PFSK-1 (cell line): ENCODE measurements at regions not wholly inside any gene's neighbourhood (a gene's known extent, or its start where the extent isn't known, plus 50 kb on each side); places are given as distances from the start of the nearest gene placed in this dataset.

ENCODE experiments used
- FOXP2 ChIP-seq: optimal IDR thresholded peaks from 2 replicates; pipeline ENCODE3; 2011; ENCODE audit warnings: borderline replicate concordance, control low read depth, inconsistent platforms; ENCODE audit not compliant: insufficient read depth; ENCODE audit errors: extremely low read length, extremely low read depth
- POLR2AphosphoS5 ChIP-seq: IDR thresholded peaks from 2 replicates; pipeline ENCODE4 v1.6.1; 2012; ENCODE audit warnings: low read depth, mild to moderate bottlenecking, control low read depth, low read length, moderate library complexity
- SIN3A ChIP-seq: IDR thresholded peaks from 2 replicates; pipeline ENCODE4 v1.6.1; 2012; ENCODE audit warnings: mild to moderate bottlenecking, low read length, moderate library complexity, borderline replicate concordance; ENCODE audit not compliant: insufficient read depth
- TAF1 ChIP-seq: IDR thresholded peaks from 2 replicates; pipeline ENCODE4 v1.6.1; 2012; ENCODE audit warnings: low read length, control low read depth, borderline replicate concordance; ENCODE audit not compliant: insufficient read depth
- TF ChIP-seq, protein P1 (sequence below), 2 experiments: IDR thresholded peaks; 2 replicates each; pipeline versions ENCODE4 v1.6.1 to v1.8.0; 2011 to 2012; ENCODE audit warnings: low read depth in 2 of 2, low read length in 2 of 2, control low read depth in 1 of 2, inconsistent platforms in 1 of 2, mild to moderate bottlenecking in 1 of 2, moderate library complexity in 1 of 2; ENCODE audit not compliant: insufficient read depth in 1 of 2

DNA sequence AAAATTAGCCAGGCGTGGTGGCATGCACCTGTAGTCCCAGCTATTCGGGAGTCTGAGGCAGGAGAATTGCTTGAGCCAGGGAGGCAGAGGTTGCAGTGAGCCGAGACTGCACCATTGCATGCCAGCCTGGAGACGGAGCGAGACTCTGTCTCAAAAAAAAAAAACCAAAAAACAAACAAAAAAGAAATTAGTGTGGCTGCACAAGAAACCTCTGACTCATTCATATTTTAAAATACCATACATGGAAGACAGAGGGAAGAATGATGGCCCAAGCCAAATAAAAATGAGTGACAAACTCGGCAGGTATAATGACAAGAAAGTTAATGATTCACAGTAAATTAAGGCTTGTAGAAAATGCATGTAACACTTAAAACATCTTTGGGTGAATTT lies 875.8 kb downstream of the EPHA4 start:
- TF ChIP-seq, protein P1, sequence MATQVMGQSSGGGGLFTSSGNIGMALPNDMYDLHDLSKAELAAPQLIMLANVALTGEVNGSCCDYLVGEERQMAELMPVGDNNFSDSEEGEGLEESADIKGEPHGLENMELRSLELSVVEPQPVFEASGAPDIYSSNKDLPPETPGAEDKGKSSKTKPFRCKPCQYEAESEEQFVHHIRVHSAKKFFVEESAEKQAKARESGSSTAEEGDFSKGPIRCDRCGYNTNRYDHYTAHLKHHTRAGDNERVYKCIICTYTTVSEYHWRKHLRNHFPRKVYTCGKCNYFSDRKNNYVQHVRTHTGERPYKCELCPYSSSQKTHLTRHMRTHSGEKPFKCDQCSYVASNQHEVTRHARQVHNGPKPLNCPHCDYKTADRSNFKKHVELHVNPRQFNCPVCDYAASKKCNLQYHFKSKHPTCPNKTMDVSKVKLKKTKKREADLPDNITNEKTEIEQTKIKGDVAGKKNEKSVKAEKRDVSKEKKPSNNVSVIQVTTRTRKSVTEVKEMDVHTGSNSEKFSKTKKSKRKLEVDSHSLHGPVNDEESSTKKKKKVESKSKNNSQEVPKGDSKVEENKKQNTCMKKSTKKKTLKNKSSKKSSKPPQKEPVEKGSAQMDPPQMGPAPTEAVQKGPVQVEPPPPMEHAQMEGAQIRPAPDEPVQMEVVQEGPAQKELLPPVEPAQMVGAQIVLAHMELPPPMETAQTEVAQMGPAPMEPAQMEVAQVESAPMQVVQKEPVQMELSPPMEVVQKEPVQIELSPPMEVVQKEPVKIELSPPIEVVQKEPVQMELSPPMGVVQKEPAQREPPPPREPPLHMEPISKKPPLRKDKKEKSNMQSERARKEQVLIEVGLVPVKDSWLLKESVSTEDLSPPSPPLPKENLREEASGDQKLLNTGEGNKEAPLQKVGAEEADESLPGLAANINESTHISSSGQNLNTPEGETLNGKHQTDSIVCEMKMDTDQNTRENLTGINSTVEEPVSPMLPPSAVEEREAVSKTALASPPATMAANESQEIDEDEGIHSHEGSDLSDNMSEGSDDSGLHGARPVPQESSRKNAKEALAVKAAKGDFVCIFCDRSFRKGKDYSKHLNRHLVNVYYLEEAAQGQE (IDR thresholded peaks at IDR 0.05; ENCODE audit: insufficient read depth in 1 of 2, low read depth in 2 of 2, low read length in 2 of 2), result no peak
- TF ChIP-seq SIN3A (no peak), FOXP2 (no peak)

DNA sequence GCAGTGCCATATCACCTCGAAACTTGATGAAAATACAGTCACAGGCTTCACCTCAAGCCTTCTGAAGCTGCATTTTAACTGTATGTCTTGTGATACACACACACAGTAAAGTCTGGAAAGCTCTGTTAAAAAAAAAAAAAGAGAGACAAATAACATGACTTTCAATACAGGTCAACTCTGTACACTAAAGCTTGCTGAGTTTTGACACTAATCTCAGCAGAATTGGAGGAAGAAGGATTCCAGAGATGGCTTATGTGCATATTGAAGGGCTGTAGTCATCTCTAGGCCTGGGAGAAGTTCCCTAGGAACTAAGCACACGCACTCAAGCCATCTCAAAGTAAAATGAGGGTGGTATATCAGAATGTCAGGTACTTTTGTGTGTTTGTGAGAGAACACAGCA lies 875.1 kb downstream of the EPHA4 start:
- no peak for TF ChIP-seq POLR2AphosphoS5
- no peak for TF ChIP-seq FOXP2
- TF ChIP-seq SIN3A, result no peak
- TF ChIP-seq TAF1, result no peak
- TF ChIP-seq, protein P1 (IDR thresholded peaks at IDR 0.05; ENCODE audit: insufficient read depth in 1 of 2, low read depth in 2 of 2, low read length in 2 of 2), result no peak

DNA sequence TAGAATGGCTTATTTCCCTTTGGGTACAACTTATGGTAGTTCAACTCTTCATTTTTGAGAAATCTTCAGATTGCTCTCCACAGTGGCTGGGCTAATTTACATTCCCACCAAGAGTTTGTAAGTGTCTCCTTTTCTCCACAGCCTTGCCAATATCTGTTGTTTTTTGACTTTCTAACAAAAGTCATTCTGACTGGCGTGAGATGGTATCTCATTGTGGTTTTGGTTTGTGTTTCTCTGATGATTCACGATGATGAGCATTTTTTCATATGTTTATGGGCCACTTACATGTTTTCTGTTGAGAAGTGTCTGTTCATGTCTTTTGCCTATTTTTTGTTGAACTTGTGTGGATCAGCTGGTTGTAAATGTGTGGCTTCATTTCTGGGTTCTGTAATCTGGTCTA lies 871.0 kb downstream of the EPHA4 start:
- TF ChIP-seq FOXP2, result no peak
- TF ChIP-seq POLR2AphosphoS5, result no peak
- TF ChIP-seq SIN3A, result no peak
- TF ChIP-seq, protein P1 (IDR thresholded peaks at IDR 0.05; ENCODE audit: insufficient read depth in 1 of 2, low read depth in 2 of 2, low read length in 2 of 2), result no peak

DNA sequence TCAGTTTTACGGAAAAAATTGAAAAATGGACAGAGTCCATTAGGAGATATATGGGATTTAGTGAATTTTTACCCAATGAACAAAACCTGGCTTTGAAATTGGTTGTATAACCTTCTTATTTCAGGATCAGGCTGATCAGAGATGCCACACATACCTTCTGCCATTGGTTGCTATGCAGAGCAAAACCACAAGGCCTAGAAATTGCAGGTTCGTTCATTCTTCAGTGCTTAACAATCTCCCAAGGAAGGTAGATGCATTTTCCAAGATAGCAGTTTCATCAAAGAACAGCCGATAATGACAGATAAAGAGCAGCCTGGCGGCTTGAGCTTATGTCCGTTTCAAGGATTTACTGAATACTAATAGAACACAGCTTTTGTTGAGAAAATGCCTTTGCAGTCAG lies 868.8 kb downstream of the EPHA4 start:
- no peak for TF ChIP-seq SIN3A
- TF ChIP-seq, protein P1 (IDR thresholded peaks at IDR 0.05; ENCODE audit: insufficient read depth in 1 of 2, low read depth in 2 of 2, low read length in 2 of 2), result no peak
- no peak for TF ChIP-seq POLR2AphosphoS5
- no peak for TF ChIP-seq TAF1
- TF ChIP-seq FOXP2, result no peak

DNA sequence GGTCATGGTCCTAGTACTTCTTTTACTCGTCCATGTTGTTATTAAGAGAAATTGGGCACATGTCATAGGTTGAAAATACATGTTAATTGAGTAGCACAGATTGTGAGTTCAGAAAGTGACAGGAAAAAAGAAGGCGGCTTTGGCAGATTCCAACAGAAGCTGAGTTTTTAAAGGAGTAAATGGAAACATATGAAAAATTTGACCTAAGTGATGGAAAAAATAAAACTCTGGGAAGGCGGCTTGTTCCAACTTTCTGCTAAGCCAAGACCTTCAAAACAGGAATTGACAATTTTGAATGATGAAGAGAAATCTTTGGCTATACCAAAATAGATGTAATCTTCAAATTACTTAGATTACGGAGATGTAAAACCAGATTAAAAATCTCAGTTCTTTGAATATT lies 868.0 kb downstream of the EPHA4 start:
- TF ChIP-seq FOXP2 (no peak), POLR2AphosphoS5 (no peak), SIN3A (no peak), TAF1 (no peak)
- TF ChIP-seq, protein P1 (IDR thresholded peaks at IDR 0.05; ENCODE audit: insufficient read depth in 1 of 2, low read depth in 2 of 2, low read length in 2 of 2), result no peak
